SK-N-MC (cell line): ENCODE measurements at regions not wholly inside any gene's neighbourhood (a gene's known extent, or its start where the extent isn't known, plus 50 kb on each side); places are given as distances from the start of the nearest gene placed in this dataset.

Source experiments
- EZH2 ChIP-seq: fragments of 200-600 bp; sonication (generic); IDR thresholded peaks from one replicate; pipeline ENCODE4 v1.6.1; 2017; ENCODE audit warnings: antibody characterized with exemption
- POLR2AphosphoS5 ChIP-seq: IDR thresholded peaks from 2 replicates; pipeline ENCODE4 v1.6.1; 2012; ENCODE audit warnings: mild to moderate bottlenecking, low read depth, low read length, borderline replicate concordance

- TF ChIP-seq POLR2AphosphoS5 (no peak), EZH2 (no peak)
Observed at GRCh38 chr7:155942226-155942950, 130.1 kb upstream of the SHH start.
